ENCODE measurements at regions not wholly inside any gene's neighbourhood (a gene's known extent, or its start where the extent isn't known, plus 50 kb on each side); places are given as distances from the start of the nearest gene placed in this dataset.

DNA sequence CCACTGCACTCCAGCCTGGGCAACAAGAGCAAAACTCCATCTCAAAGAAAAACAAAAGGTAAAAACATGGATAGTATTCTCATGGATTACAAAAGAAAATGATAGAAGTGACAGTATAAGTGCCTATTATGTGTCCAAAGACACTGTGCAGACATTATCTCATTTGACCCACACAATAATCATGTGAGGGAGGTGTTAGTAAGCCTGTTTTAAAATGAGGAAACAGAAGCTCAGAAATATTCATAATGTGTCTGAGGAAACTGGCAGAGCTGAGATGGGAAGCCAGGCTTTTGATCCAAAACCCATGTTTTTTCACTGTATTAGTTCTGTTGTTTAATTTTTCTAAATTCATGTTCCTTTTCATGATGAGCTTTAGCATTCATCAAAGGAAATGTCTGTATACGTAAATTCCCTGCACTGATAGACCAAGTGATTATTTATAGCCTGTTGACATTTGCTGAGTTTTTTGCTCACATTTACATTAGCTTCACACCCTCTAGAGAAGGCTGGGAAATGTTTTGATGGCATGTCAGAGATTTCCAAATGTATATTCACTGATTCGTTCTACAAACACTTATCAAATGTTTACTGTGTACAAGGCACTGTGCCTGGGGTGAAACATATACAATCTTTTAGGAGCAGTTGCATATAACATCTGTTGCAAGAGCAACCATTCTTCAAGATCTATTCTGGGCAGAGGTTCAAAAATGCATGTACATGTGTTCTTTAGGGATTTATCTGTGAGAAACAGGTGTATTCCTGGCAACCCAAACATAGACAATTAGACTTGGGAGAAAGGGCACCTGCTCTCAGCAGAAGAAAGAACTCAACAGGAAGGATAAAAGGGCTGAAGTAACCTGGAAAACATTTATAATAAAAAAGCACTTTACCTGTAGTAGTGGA is 331.5 kb downstream of the SAMD5 start:
- FAIRE-seq, result no peak
- H3K36me3 ChIP-seq (ENCODE audit: control insufficient read depth, insufficient read depth, low read length), result no peaks in the 10 kb centered on the region
- no peaks in the 10 kb centered on the region for H3K27me3 ChIP-seq (ENCODE audit: control insufficient read depth, insufficient read depth, low read length)
- TF ChIP-seq, protein P1, sequence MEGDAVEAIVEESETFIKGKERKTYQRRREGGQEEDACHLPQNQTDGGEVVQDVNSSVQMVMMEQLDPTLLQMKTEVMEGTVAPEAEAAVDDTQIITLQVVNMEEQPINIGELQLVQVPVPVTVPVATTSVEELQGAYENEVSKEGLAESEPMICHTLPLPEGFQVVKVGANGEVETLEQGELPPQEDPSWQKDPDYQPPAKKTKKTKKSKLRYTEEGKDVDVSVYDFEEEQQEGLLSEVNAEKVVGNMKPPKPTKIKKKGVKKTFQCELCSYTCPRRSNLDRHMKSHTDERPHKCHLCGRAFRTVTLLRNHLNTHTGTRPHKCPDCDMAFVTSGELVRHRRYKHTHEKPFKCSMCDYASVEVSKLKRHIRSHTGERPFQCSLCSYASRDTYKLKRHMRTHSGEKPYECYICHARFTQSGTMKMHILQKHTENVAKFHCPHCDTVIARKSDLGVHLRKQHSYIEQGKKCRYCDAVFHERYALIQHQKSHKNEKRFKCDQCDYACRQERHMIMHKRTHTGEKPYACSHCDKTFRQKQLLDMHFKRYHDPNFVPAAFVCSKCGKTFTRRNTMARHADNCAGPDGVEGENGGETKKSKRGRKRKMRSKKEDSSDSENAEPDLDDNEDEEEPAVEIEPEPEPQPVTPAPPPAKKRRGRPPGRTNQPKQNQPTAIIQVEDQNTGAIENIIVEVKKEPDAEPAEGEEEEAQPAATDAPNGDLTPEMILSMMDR (IDR thresholded peaks at IDR 0.05; ENCODE audit: insufficient read depth, low read length, severe bottlenecking), result no peak
- no peak overlapping the region for H3K4me3 ChIP-seq (ENCODE audit: low read depth, low read length)
- DNase-seq (ENCODE audit: low read depth), result no peak

GRCh38 chr6:147841547-147842148 is 333.2 kb downstream of the SAMD5 start:
- Histone ChIP-seq H3K4me3 (ENCODE audit: low read depth, low read length) (no peak overlapping the region), H3K27me3 (ENCODE audit: control insufficient read depth, insufficient read depth, low read length) (no peaks in the 10 kb centered on the region), H3K36me3 (ENCODE audit: control insufficient read depth, insufficient read depth, low read length) (no peaks in the 10 kb centered on the region)
- DNase-seq (ENCODE audit: low read depth) (no peak), FAIRE-seq (no peak)
- TF ChIP-seq, protein P1 (IDR thresholded peaks at IDR 0.05; ENCODE audit: insufficient read depth, low read length, severe bottlenecking), result no peak

- Histone ChIP-seq H3K27me3 (ENCODE audit: control insufficient read depth, insufficient read depth, low read length) (no peaks in the 10 kb centered on the region), H3K36me3 (ENCODE audit: control insufficient read depth, insufficient read depth, low read length) (no peaks in the 10 kb centered on the region), H3K4me3 (ENCODE audit: low read depth, low read length) (no peak overlapping the region)
- FAIRE-seq (no peak), DNase-seq (ENCODE audit: low read depth) (no peak)
- TF ChIP-seq, protein P1 (IDR thresholded peaks at IDR 0.05; ENCODE audit: insufficient read depth, low read length, severe bottlenecking), result no peak
Observed at GRCh38 chr6:147849401-147850330, 341.2 kb downstream of the SAMD5 start.

- Histone ChIP-seq H3K4me3 (ENCODE audit: low read depth, low read length) (no peak overlapping the region), H3K36me3 (ENCODE audit: control insufficient read depth, insufficient read depth, low read length) (no peaks in the 10 kb centered on the region), H3K27me3 (ENCODE audit: control insufficient read depth, insufficient read depth, low read length) (no peaks in the 10 kb centered on the region)
- peak; percentile 10 for DNase-seq (ENCODE audit: low read depth)
- no peak for FAIRE-seq
- TF ChIP-seq, protein P1 (IDR thresholded peaks at IDR 0.05; ENCODE audit: insufficient read depth, low read length, severe bottlenecking), result no peak
Observed at GRCh38 chr6:147852772-147853171, 344.3 kb downstream of the SAMD5 start.

GRCh38 chr6:147853574-147853973 is 345.1 kb downstream of the SAMD5 start:
- no peak for FAIRE-seq
- Histone ChIP-seq H3K4me3 (ENCODE audit: low read depth, low read length) (no peak overlapping the region), H3K36me3 (ENCODE audit: control insufficient read depth, insufficient read depth, low read length) (no peaks in the 10 kb centered on the region), H3K27me3 (ENCODE audit: control insufficient read depth, insufficient read depth, low read length) (no peaks in the 10 kb centered on the region)
- TF ChIP-seq, protein P1 (IDR thresholded peaks at IDR 0.05; ENCODE audit: insufficient read depth, low read length, severe bottlenecking), result no peak
- DNase-seq (ENCODE audit: low read depth), result no peak

All from bronchial epithelial cell (primary cell).